ENCODE measurements at regions not wholly inside any gene's neighbourhood (a gene's known extent, or its start where the extent isn't known, plus 50 kb on each side); places are given as distances from the start of the nearest gene placed in this dataset.

DNA sequence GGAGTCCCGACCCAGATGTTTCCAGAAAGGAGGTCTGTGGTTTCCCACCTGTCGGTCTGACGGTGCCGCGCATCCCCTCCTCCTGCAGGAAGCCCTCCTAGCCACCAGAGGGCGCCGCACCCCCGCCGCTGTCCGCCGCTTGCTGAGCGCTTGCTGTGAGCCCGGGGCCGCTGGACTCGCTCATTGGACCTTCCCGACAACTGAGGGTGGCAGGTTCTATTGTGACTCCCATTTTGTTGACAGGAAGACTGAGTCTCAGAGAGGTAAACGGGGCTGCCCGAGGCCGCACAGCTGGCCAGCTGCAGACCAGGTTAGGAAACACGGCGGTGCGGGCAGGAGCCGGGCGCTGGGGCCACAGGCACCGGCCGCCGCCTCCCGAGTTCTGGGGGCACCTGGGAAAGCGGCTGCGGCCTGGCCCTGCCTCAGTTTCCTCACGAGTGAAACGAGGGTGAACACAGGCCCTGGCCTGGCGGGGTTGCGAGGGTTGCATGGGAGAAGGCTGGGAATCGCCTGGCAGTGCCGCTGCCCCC is 191.1 kb upstream of the CIBAR2 start:
- TF ChIP-seq, protein P1, sequence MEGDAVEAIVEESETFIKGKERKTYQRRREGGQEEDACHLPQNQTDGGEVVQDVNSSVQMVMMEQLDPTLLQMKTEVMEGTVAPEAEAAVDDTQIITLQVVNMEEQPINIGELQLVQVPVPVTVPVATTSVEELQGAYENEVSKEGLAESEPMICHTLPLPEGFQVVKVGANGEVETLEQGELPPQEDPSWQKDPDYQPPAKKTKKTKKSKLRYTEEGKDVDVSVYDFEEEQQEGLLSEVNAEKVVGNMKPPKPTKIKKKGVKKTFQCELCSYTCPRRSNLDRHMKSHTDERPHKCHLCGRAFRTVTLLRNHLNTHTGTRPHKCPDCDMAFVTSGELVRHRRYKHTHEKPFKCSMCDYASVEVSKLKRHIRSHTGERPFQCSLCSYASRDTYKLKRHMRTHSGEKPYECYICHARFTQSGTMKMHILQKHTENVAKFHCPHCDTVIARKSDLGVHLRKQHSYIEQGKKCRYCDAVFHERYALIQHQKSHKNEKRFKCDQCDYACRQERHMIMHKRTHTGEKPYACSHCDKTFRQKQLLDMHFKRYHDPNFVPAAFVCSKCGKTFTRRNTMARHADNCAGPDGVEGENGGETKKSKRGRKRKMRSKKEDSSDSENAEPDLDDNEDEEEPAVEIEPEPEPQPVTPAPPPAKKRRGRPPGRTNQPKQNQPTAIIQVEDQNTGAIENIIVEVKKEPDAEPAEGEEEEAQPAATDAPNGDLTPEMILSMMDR (optimal IDR thresholded peaks at IDR 0.05 in 1 of 3, IDR thresholded peaks at IDR 0.05 in 1 of 3, conservative IDR thresholded peaks at IDR 0.05 in 1 of 3; ENCODE audit: extremely low read depth in 1 of 3, insufficient read depth in 2 of 3, low read length in 3 of 3): peak; percentile 78 to 97 (median 89)
- TF ChIP-seq EZH2 (IDR thresholded peaks at IDR 0.05; ENCODE audit: low read length): no peak
